D721Med (cell line): ENCODE measurements at regions not wholly inside any gene's neighbourhood (a gene's known extent, or its start where the extent isn't known, plus 50 kb on each side); places are given as distances from the start of the nearest gene placed in this dataset.

ENCODE experiments used
- DNase-seq: peaks from one replicate; pipeline ENCODE4 v3.0.0; 2011; ENCODE audit warnings: low spot score; ENCODE audit not compliant: insufficient read length
- FAIRE-seq: peaks from 2 replicates; lab custom pipeline; 2011; peaks lifted over from hg19 to GRCh38; lab: Jason Lieb, UNC
- TF ChIP-seq, protein P1 (sequence below): IDR thresholded peaks from 2 replicates; pipeline ENCODE4 v1.5.1; 2012; ENCODE audit warnings: mild to moderate bottlenecking, control low read depth; ENCODE audit not compliant: insufficient read depth; ENCODE audit errors: missing control alignments

DNA sequence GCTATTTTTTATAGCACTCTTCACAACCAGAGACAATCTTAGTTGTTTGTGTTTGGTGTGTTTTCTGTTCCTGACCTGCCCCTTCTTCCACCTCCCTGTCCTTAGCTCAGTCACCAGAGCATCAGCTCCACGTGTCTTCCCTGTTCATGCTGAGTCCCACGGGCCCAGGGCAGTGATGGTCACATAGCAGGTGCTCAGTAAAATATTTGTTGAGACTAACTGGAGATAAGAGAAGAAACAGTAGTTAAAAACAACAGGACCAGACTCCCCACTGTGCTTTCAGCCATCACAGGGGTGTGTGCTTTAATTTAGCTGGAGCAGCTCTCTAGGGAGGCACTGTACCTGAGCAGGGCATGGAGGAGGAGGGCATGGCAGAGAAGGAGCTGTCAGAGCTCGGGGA, 307.3 kb upstream of the ZNF32 start:
- DNase-seq (no peak), FAIRE-seq (no peak)
- TF ChIP-seq, protein P1, sequence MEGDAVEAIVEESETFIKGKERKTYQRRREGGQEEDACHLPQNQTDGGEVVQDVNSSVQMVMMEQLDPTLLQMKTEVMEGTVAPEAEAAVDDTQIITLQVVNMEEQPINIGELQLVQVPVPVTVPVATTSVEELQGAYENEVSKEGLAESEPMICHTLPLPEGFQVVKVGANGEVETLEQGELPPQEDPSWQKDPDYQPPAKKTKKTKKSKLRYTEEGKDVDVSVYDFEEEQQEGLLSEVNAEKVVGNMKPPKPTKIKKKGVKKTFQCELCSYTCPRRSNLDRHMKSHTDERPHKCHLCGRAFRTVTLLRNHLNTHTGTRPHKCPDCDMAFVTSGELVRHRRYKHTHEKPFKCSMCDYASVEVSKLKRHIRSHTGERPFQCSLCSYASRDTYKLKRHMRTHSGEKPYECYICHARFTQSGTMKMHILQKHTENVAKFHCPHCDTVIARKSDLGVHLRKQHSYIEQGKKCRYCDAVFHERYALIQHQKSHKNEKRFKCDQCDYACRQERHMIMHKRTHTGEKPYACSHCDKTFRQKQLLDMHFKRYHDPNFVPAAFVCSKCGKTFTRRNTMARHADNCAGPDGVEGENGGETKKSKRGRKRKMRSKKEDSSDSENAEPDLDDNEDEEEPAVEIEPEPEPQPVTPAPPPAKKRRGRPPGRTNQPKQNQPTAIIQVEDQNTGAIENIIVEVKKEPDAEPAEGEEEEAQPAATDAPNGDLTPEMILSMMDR = no peak

DNA sequence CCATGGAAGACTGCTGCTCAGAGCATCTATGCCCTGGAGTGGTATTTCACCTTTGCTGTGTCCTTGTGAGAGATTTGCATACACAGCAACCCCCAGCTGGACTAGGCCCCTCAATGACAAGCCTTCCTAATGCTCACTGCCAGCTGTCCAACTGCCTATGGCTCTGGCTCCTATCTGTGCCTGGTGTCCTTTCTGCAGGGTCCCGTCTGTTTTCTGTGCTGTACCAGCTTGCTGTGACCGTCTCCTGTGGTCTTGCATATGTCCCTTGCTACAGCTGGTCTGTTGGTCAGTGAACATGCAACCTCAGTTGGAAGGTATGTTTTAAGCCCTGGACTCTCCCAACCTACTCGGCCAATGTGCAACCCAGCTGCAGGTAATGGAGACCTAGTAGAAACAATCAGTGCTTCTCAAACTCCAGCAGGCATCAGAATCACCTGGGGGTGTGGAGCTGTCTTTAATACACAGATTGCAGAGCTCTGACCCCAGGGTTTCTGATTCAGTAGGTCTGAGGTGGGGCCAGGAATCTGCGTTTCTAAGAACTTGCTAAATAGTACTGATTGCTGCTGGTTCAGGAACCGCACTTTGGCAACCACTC, 306.4 kb upstream of the ZNF32 start:
- FAIRE-seq = no peak
- DNase-seq = no peak
- TF ChIP-seq, protein P1 = no peak

DNA sequence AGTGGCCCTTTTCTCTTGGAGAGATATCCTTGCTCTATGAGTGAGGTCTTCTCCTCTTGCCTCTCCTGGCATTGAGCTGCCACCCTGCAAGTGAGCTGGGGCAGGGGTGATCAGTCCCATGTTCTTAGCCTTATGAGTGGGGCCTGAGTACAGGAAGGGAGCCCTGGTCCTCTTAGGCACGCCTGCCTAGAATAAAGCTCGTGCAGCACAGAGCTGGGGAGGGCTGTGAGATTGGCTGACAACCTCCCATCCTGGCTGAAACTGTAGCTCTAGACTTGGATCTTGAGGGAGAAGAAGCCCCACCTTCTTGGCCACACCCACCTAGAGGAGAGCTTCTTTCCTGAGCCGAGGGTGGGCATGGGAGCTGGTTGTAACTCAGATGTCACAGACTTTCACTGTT, 305.0 kb upstream of the ZNF32 start:
- DNase-seq (no peak), FAIRE-seq (no peak)
- TF ChIP-seq, protein P1 = no peak

DNA sequence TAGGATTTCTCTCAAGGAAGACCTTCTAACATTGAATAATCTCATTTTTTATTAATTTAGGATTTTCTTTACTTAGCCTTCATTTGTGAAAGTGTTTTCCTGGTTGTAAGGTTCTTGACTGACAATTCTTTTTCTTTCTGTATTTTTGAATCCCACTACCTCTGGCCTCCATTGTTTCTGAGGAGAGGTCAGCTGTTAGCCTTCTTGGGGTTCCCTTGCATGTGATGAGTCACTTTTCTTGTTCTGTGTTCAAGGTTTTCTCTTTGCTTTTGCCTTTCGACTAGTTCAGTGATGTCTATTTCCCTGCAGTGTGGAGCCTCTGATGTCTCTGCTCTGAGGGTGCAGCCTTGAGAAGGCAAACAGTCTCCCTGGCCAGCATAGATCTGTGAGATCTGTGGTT, 304.1 kb upstream of the ZNF32 start:
- TF ChIP-seq, protein P1 = no peak
- FAIRE-seq = no peak
- DNase-seq = no peak

DNA sequence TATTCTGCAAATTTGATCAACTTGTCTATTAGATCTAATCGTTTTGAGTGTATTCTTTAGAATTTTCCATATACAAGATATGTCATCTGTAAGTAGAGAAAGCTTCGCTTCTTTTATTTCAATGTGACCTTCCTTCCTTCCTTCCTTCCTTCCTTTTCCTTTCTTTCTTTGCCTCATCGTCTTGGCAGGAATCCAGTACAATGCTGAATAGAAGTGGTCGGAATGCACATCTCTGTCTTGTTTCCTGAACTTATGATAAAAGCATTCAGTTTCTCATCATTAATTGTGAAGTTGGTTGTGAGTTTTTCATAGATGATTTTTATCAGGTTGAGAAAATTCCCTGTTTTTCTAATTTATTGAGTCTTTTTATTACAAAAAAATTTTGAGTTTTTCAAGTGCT, 300.7 kb upstream of the ZNF32 start:
- TF ChIP-seq, protein P1 = no peak
- FAIRE-seq (no peak), DNase-seq (no peak)

DNA sequence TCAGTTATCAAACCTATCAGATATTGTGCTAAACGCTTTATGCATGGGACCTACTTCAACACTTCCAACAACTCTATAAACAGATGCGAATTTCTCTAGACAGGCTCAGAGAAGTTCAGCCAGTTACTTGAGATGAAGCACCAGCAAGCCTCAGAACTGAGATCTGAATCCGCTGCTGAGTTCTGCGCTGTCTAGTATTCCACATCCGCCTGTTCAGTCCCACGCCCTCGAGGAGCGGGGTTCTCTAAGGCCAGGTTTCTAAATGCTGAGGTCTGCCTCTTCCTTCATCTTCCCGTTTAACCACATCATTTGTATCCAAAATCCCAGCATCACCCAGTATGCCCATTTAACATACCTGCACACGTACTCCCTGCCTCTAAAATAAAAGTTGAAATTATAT, 297.8 kb upstream of the ZNF32 start:
- FAIRE-seq (no peak), DNase-seq (no peak)
- TF ChIP-seq, protein P1 = no peak

DNA sequence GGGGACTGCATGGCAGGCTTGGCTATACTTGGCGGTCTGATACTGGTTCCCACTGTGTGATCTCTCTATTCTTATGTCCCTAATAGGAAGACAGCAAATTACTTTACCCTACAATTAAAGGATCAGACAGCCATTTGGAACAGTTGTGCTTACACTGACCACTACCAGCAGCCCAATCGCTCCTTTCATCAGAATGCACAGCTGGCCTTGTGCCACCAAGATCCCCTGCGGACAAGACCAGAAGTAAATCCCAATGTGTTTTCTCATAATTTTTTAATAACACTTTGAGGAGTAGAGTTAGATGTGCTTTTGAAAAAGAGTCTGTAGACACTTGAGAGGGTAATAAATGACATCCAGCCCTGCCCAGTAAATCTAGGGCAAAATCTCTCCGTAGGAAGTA, 297.2 kb upstream of the ZNF32 start:
- no peak for FAIRE-seq

More for the DNA sequence above, 297.2 kb upstream of the ZNF32 start:
- TF ChIP-seq, protein P1 = no peak
- no peak for DNase-seq
